OCI-LY7 (cell line): ENCODE measurements at regions not wholly inside any gene's neighbourhood (a gene's known extent, or its start where the extent isn't known, plus 50 kb on each side); places are given as distances from the start of the nearest gene placed in this dataset.

ENCODE experiments used
- BruUV-seq: library from RNA; stranded (reverse); fragments of 400-500 nt; replicated peaks from 2 replicates; lab custom pipeline; 2021; lab: Mats Ljungman, UMichigan
- CTCF ChIA-PET: fragments of 300-600 bp; sonication (Branson Sonifier 250); formaldehyde crosslinking; loops from one replicate; lab custom pipeline; 2022; ENCODE audit warnings: antibody characterized with exemption; ENCODE audit not compliant: unreplicated experiment; lab: Charles Lee
- POLR2A ChIA-PET: fragments of 300-600 bp; sonication (Branson Sonifier 250); formaldehyde crosslinking; loops from one replicate; lab custom pipeline; 2022; ENCODE audit warnings: antibody characterized with exemption; lab: Charles Lee
- DNase-seq: peaks from one replicate; pipeline ENCODE4 v3.0.0-alpha.2; 2015; ENCODE audit warnings: low spot score
- H2AFZ ChIP-seq: fragments of 200-600 bp; sonication (generic), shearing (Covaris generic); 2 replicates; pipeline ENCODE4 v1.6.1; 2014; ENCODE audit warnings: mild to moderate bottlenecking, antibody characterized with exemption, low read length, moderate library complexity
- H3K27ac ChIP-seq: fragments of 200-600 bp; sonication (generic); 2 replicates; pipeline ENCODE4 v1.5.1; 2014; ENCODE audit warnings: mixed run types, low read depth, mild to moderate bottlenecking, moderate library complexity, low read length, inconsistent platforms; ENCODE audit not compliant: poor library complexity, severe bottlenecking
- H3K36me3 ChIP-seq: fragments of 200-600 bp; sonication (generic); 2 replicates; pipeline ENCODE4 v1.6.1; 2014; ENCODE audit warnings: mild to moderate bottlenecking, antibody characterized with exemption, low read length, moderate library complexity, mixed read lengths; ENCODE audit not compliant: insufficient read depth
- H3K4me1 ChIP-seq: fragments of 200-600 bp; sonication (generic); 2 replicates; pipeline ENCODE4 v1.5.1; 2014; ENCODE audit warnings: mild to moderate bottlenecking, low read length; ENCODE audit not compliant: insufficient read depth, poor library complexity, severe bottlenecking
- H3K4me2 ChIP-seq: fragments of 200-600 bp; sonication (generic); 2 replicates; pipeline ENCODE4 v1.6.1; 2014; ENCODE audit warnings: mild to moderate bottlenecking, low read length
- H3K4me3 ChIP-seq: fragments of 200-600 bp; sonication (generic); 2 replicates; pipeline ENCODE4 v1.5.1; 2014; ENCODE audit warnings: mild to moderate bottlenecking, low read depth, low read length; ENCODE audit not compliant: poor library complexity, severe bottlenecking
- H3K79me2 ChIP-seq: fragments of 200-600 bp; sonication (generic); 2 replicates; pipeline ENCODE4 v1.6.1; 2016; ENCODE audit warnings: low read depth, mild to moderate bottlenecking, low read length, moderate library complexity, mixed read lengths; ENCODE audit not compliant: insufficient read depth
- H3K9me2 ChIP-seq: fragments of 200-600 bp; sonication (generic); 2 replicates; pipeline ENCODE4 v1.6.1; 2016; ENCODE audit warnings: mild to moderate bottlenecking, low read length, mixed read lengths; ENCODE audit not compliant: insufficient read depth
- H3K9me3 ChIP-seq: fragments of 200-600 bp; sonication (generic); 2 replicates; pipeline ENCODE4 v1.6.1; 2014; ENCODE audit warnings: mild to moderate bottlenecking, mixed run types, low read length, mixed read lengths
- H4K20me1 ChIP-seq: fragments of 200-600 bp; sonication (generic); 2 replicates; pipeline ENCODE4 v1.6.1; 2014; ENCODE audit warnings: mild to moderate bottlenecking, antibody characterized with exemption, low read length, moderate library complexity, mixed read lengths; ENCODE audit not compliant: insufficient read depth
- CTCF ChIP-seq: fragments of 200-600 bp; sonication (generic); conservative IDR thresholded peaks from 2 replicates; pipeline ENCODE4 v1.5.1; 2014; ENCODE audit warnings: mild to moderate bottlenecking, antibody characterized with exemption, low read length, moderate library complexity, mixed read lengths
- EZH2phosphoT487 ChIP-seq: fragments of 200-600 bp; sonication (generic); IDR thresholded peaks from 2 replicates; pipeline ENCODE4 v1.6.1; 2018; ENCODE audit warnings: low read depth, borderline replicate concordance, mild to moderate bottlenecking, mixed run types, antibody characterized with exemption, low read length, moderate library complexity, mixed read lengths
- intact Hi-C: fragments of 100-400 bp; cut with micrococcal nuclease; formaldehyde crosslinking; loops from one replicate; pipeline ENCODE4 v1.10.0; 2022; ENCODE audit not compliant: unreplicated experiment

DNA sequence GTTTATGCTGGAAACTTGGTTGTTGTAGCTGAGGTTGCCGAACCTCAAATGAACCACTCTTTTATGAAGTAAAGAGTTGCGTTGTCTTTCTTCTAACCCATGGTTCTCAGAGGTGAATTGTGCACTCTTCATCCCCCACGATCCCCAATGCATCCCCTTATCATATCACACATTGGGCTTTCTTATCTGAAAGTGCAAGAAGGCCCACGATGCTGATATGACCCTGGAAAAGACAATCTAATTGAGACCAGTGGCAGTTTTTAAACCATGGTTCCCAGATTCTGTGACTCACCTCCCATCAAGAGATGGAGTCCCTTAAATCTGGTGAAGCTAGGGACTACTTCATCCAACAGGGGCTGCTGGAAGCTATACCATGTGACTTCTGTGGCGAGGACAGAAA, 156.3 kb upstream of the IRX3 start:
- H4K20me1 ChIP-seq: no peaks in the 10 kb centered on the region
- no peaks in the 10 kb centered on the region for H3K79me2 ChIP-seq
- ChIA-PET CTCF (no interaction called here), POLR2A (no interaction called here)
- TF ChIP-seq EZH2phosphoT487: no peak
- H3K36me3 ChIP-seq: no peaks in the 10 kb centered on the region
- H3K4me3 ChIP-seq: no peak overlapping the region
- H3K4me1 ChIP-seq: no peaks in the 10 kb centered on the region
- no TSS peak for BruUV-seq
- H2AFZ ChIP-seq: no peak overlapping the region
- H3K9me3 ChIP-seq: no peaks in the 10 kb centered on the region
- no peak overlapping the region for H3K27ac ChIP-seq
- intact Hi-C loops: no loop called here
- no peak overlapping the region for H3K4me2 ChIP-seq
- no peak for DNase-seq
- no peaks in the 10 kb centered on the region for H3K9me2 ChIP-seq

DNA sequence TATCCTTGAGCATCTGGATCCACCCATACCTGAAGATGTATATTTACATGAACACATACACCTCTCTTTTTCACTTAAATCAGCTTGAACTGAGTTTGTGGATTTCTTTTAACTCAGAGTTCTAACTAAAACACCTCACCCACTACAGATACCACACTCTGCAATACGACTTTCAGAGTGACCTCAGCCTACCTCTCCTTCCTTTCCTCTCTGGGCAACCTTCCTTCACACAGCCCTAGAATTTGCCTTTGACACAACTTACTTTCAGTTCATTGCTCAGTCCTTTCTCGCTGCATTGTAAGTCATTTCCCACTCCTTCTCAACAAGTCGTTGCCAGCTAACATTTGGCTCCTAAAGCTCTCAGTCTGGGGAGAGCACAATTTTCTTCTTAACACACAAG, 151.9 kb upstream of the IRX3 start:
- Histone ChIP-seq H3K9me2 (no peaks in the 10 kb centered on the region), H3K4me3 (no peak overlapping the region), H2AFZ (no peak overlapping the region), H3K79me2 (no peaks in the 10 kb centered on the region), H3K4me2 (no peak overlapping the region), H3K4me1 (no peaks in the 10 kb centered on the region), H3K36me3 (no peaks in the 10 kb centered on the region), H3K27ac (no peak overlapping the region), H4K20me1 (no peaks in the 10 kb centered on the region), H3K9me3 (no peaks in the 10 kb centered on the region)
- POLR2A ChIA-PET: no interaction called here
- TF ChIP-seq CTCF (no peak), EZH2phosphoT487 (no peak)
- CTCF ChIA-PET: no interaction called here
- intact Hi-C loops: no loop called here
- DNase-seq: no peak
- no TSS peak for BruUV-seq

- POLR2A ChIA-PET: no interaction called here
- no TSS peak for BruUV-seq
- Histone ChIP-seq H3K79me2 (no peaks in the 10 kb centered on the region), H3K9me3 (no peaks in the 10 kb centered on the region), H3K27ac (no peak overlapping the region), H3K4me3 (no peak overlapping the region), H4K20me1 (no peaks in the 10 kb centered on the region), H3K36me3 (no peaks in the 10 kb centered on the region), H3K4me2 (no peak overlapping the region), H2AFZ (no peak overlapping the region), H3K9me2 (no peaks in the 10 kb centered on the region), H3K4me1 (no peaks in the 10 kb centered on the region)
- CTCF ChIA-PET: no interaction called here
- intact Hi-C loops: no loop called here
- TF ChIP-seq CTCF (no peak), EZH2phosphoT487 (no peak)
- no peak for DNase-seq
Observed at GRCh38 chr16:54437921-54438320, 151.3 kb upstream of the IRX3 start.
